H9 (cell line): ENCODE measurements at regions not wholly inside any gene's neighbourhood (a gene's known extent, or its start where the extent isn't known, plus 50 kb on each side); places are given as distances from the start of the nearest gene placed in this dataset.

Experiments used
- DNase-seq: peaks from one replicate; pipeline ENCODE4 v3.0.0-alpha.2; 2017
- H2AFZ ChIP-seq: one replicate; pipeline ENCODE4 v1.6.1; 2013; ENCODE audit warnings: mild to moderate bottlenecking, low read length, control low read depth, moderate library complexity
- H2AK5ac ChIP-seq: 2 replicates; pipeline ENCODE4 v1.6.1; 2013; ENCODE audit warnings: low read length, control low read depth, mixed read lengths; ENCODE audit not compliant: insufficient read length
- H2BK120ac ChIP-seq: one replicate; pipeline ENCODE4 v1.6.1; 2013; ENCODE audit warnings: low read depth, mild to moderate bottlenecking, low read length, control low read depth, inconsistent platforms; ENCODE audit not compliant: poor library complexity, severe bottlenecking
- H2BK12ac ChIP-seq: 2 replicates; pipeline ENCODE4 v1.6.1; 2013; ENCODE audit warnings: low read length, control low read depth, mixed read lengths, low read depth; ENCODE audit not compliant: insufficient read length
- H2BK15ac ChIP-seq: 2 replicates; pipeline ENCODE4 v1.6.1; 2013; ENCODE audit warnings: low read depth, low read length, control low read depth
- H2BK20ac ChIP-seq: one replicate; pipeline ENCODE4 v1.6.1; 2013; ENCODE audit warnings: low read depth, mild to moderate bottlenecking, low read length, control low read depth, inconsistent platforms; ENCODE audit not compliant: poor library complexity, severe bottlenecking
- H2BK5ac ChIP-seq: 2 replicates; pipeline ENCODE4 v1.6.1; 2013; ENCODE audit warnings: low read length, control low read depth, mixed read lengths; ENCODE audit not compliant: insufficient read length
- H3K14ac ChIP-seq: 2 replicates; pipeline ENCODE4 v1.6.1; 2013; ENCODE audit warnings: low read length, control low read depth; ENCODE audit not compliant: insufficient read depth
- H3K18ac ChIP-seq: 2 replicates; pipeline ENCODE4 v1.6.1; 2013; ENCODE audit warnings: low read depth, mild to moderate bottlenecking, mixed read lengths, low read length, control low read depth; ENCODE audit not compliant: insufficient read length
- H3K23ac ChIP-seq: 2 replicates; pipeline ENCODE4 v1.6.1; 2013; ENCODE audit warnings: low read length, control low read depth, mixed read lengths, low read depth; ENCODE audit not compliant: insufficient read length
- H3K23me2 ChIP-seq: 2 replicates; pipeline ENCODE4 v1.6.1; 2013; ENCODE audit warnings: low read depth, mild to moderate bottlenecking, mixed read lengths, low read length, control low read depth; ENCODE audit not compliant: insufficient read length, poor library complexity, severe bottlenecking
- H3K27ac ChIP-seq: 2 replicates; pipeline ENCODE4 v1.5.1; 2013; ENCODE audit warnings: low read length, control low read depth, mixed read lengths, low read depth; ENCODE audit not compliant: insufficient read length
- H3K27me3 ChIP-seq: 2 replicates; pipeline ENCODE4 v1.6.1; 2013; ENCODE audit warnings: low read length, control low read depth, inconsistent platforms; ENCODE audit not compliant: insufficient read depth
- H3K4ac ChIP-seq: 2 replicates; pipeline ENCODE4 v1.6.1; 2013; ENCODE audit warnings: low read depth, mild to moderate bottlenecking, control low read depth, inconsistent platforms, low read length, moderate library complexity
- H3K4me1 ChIP-seq: 2 replicates; pipeline ENCODE4 v1.6.1; 2013; ENCODE audit warnings: low read length, control low read depth, inconsistent platforms; ENCODE audit not compliant: insufficient read depth
- H3K4me2 ChIP-seq: 2 replicates; pipeline ENCODE4 v1.6.1; 2013; ENCODE audit warnings: low read length, control low read depth, mixed read lengths; ENCODE audit not compliant: insufficient read length, insufficient read depth
- H3K56ac ChIP-seq: 2 replicates; pipeline ENCODE4 v1.6.1; 2013; ENCODE audit warnings: low read depth, mild to moderate bottlenecking, mixed read lengths, low read length, control low read depth; ENCODE audit not compliant: insufficient read length
- H3K79me1 ChIP-seq: 2 replicates; pipeline ENCODE4 v1.6.1; 2013; ENCODE audit warnings: low read depth, mild to moderate bottlenecking, moderate library complexity, low read length, control low read depth, inconsistent platforms; ENCODE audit not compliant: insufficient read depth, poor library complexity, severe bottlenecking
- H3K79me2 ChIP-seq: 2 replicates; pipeline ENCODE4 v1.6.1; 2013; ENCODE audit warnings: low read length, control low read depth, inconsistent platforms; ENCODE audit not compliant: insufficient read depth
- H3K9ac ChIP-seq: 2 replicates; pipeline ENCODE4 v1.6.1; 2013; ENCODE audit warnings: low read length, control low read depth, mixed read lengths; ENCODE audit not compliant: insufficient read length; ENCODE audit errors: extremely low read depth
- H3K9me3 ChIP-seq: one replicate; pipeline ENCODE4 v1.6.1; 2013; ENCODE audit warnings: low read depth, low read length, inconsistent platforms; ENCODE audit not compliant: control insufficient read depth
- H3T11ph ChIP-seq: one replicate; pipeline ENCODE4 v1.6.1; 2013; ENCODE audit warnings: mild to moderate bottlenecking, low read length, control low read depth, inconsistent platforms
- H4K20me1 ChIP-seq: one replicate; pipeline ENCODE4 v1.6.1; 2013; ENCODE audit not compliant: control insufficient read depth, insufficient read length, insufficient read depth
- H4K5ac ChIP-seq: 2 replicates; pipeline ENCODE4 v1.6.1; 2013; ENCODE audit warnings: low read depth, mild to moderate bottlenecking, mixed read lengths, low read length, control low read depth; ENCODE audit not compliant: insufficient read length
- H4K8ac ChIP-seq: replicated peaks from 2 replicates; pipeline ENCODE4 v1.6.1; 2013; ENCODE audit warnings: low read length, control low read depth, mixed read lengths, low read depth; ENCODE audit not compliant: insufficient read length
- H4K91ac ChIP-seq: 2 replicates; pipeline ENCODE4 v1.6.1; 2013; ENCODE audit warnings: low read depth, mild to moderate bottlenecking, moderate library complexity, mixed read lengths, low read length, control low read depth; ENCODE audit not compliant: insufficient read length
- H3K27ac Mint-ChIP-seq, 3 experiments: 2 replicates in 2 of 3; 3 replicates in 1 of 3; pipeline ENCODE4 v1.8.0; 2020 to 2021; ENCODE audit warnings: mixed read lengths in 3 of 3, mild to moderate bottlenecking in 1 of 3, moderate library complexity in 1 of 3
- H3K27me3 Mint-ChIP-seq: 2 replicates; pipeline ENCODE4 v1.8.0; 2021; ENCODE audit warnings: low read depth, mild to moderate bottlenecking, moderate library complexity, mixed read lengths
- H3K36me3 Mint-ChIP-seq, 3 experiments: 2 replicates in 2 of 3; 3 replicates in 1 of 3; pipeline ENCODE4 v1.8.0; 2020 to 2021; ENCODE audit warnings: low read depth in 3 of 3, mixed read lengths in 3 of 3; ENCODE audit not compliant: insufficient read depth in 1 of 3
- H3K4me1 Mint-ChIP-seq, 2 experiments: 2 replicates each; pipeline ENCODE4 v1.8.0; 2020; ENCODE audit warnings: mixed read lengths in 2 of 2
- H3K4me3 Mint-ChIP-seq, 2 experiments: 2 replicates in 1 of 2; 3 replicates in 1 of 2; pipeline ENCODE4 v1.8.0; 2020 to 2021; ENCODE audit warnings: mild to moderate bottlenecking in 2 of 2, mixed read lengths in 2 of 2, moderate library complexity in 1 of 2
- H3K9me3 Mint-ChIP-seq, 2 experiments: 2 replicates in 1 of 2; 3 replicates in 1 of 2; pipeline ENCODE4 v1.8.0; 2020; ENCODE audit warnings: mild to moderate bottlenecking in 2 of 2, mixed read lengths in 2 of 2, moderate library complexity in 1 of 2
- CTCF ChIP-seq: fragments of 200-600 bp; sonication (generic); conservative IDR thresholded peaks from 3 replicates; pipeline ENCODE4 v1.8.0; 2021; ENCODE audit warnings: antibody characterized with exemption, mild to moderate bottlenecking
- WGBS: extraction: QIAGEN DNeasy Blood & Tissue Kit; methylation state at CpG from one replicate; pipeline ENCODE4 v1.1.7; 2013; ENCODE audit warnings: missing lambda C conversion rate, low lambda C conversion rate, mixed read lengths; ENCODE audit not compliant: insufficient read length; ENCODE audit errors: extremely low coverage; 5-methylcytosine and 5-hydroxymethylcytosine counted together

- H3K27ac Mint-ChIP-seq: no peak overlapping the region
- peaks cover 4 to 5% of the 10 kb centered on the region in 2 experiments; a peak in 1 of 4 replicates for H3K4me1 Mint-ChIP-seq
- Histone ChIP-seq H3K79me2 (no peaks in the 10 kb centered on the region), H2BK12ac (no peak overlapping the region), H2BK15ac (no peak overlapping the region), H3K23ac (no peak overlapping the region), H3K14ac (no peak overlapping the region), H3K27ac (no peak overlapping the region), H3K9me3 (no peaks in the 10 kb centered on the region), H3K56ac (no peak overlapping the region), H2BK20ac (no peak overlapping the region), H3K4ac (no peak overlapping the region), H2AFZ (no peak overlapping the region), H3K79me1 (no peaks in the 10 kb centered on the region), H4K20me1 (no peaks in the 10 kb centered on the region), H4K8ac (no peak overlapping the region), H3K23me2 (no peaks in the 10 kb centered on the region), H4K91ac (no peak overlapping the region), H3K9ac (no peak overlapping the region), H2BK5ac (no peak overlapping the region), H2AK5ac (no peak overlapping the region), H3K4me2 (no peak overlapping the region), H4K5ac (no peak overlapping the region), H3K4me1 (no peaks in the 10 kb centered on the region), H3T11ph (no peak overlapping the region), H3K27me3 (no peaks in the 10 kb centered on the region; the same call in 1 of the 2 replicates), H2BK120ac (no peak overlapping the region), H3K18ac (no peak overlapping the region)
- peaks cover 59 to 69% of the 10 kb centered on the region in 2 experiments for H3K9me3 Mint-ChIP-seq
- no peaks in the 10 kb centered on the region; the same call in 1 of the 2 replicates for H3K27me3 Mint-ChIP-seq
- H3K4me3 Mint-ChIP-seq: no peak overlapping the region
- TF ChIP-seq CTCF: no peak
- DNase-seq: no peak
- peaks cover 0 to 6% (median 0%) of the 10 kb centered on the region in 3 experiments; a peak in 3 of 7 replicates for H3K36me3 Mint-ChIP-seq
- WGBS: no CpG with 5 or more reads among the region's 4 CpGs
Measured at GRCh38 chrX:140917354-140918115, 84.9 kb upstream of the SPANXB1 start.
